SK-N-SH treated with all-trans-retinoic acid at 6 μM for 48 hours (cell line): ENCODE measurements at regions not wholly inside any gene's neighbourhood (a gene's known extent, or its start where the extent isn't known, plus 50 kb on each side); places are given as distances from the start of the nearest gene placed in this dataset.

ENCODE experiments used
- ATAC-seq: fragments of 200-7000 bp; cut with Tn5 transposase; 3 replicates; pipeline ENCODE4 v1.9.1; 2020; ENCODE audit warnings: mild to moderate bottlenecking, moderate library complexity
- ARNTL ChIP-seq: fragments of 450-650 bp; formaldehyde crosslinking; IDR thresholded peaks from 2 replicates; pipeline ENCODE4 v1.5.0; 2020; ENCODE audit warnings: low read depth, mild to moderate bottlenecking, moderate library complexity, borderline replicate concordance
- BACH2 ChIP-seq: fragments of 250-450 bp; sonication (Bioruptor Pico); IDR thresholded peaks from 2 replicates; pipeline ENCODE4 v1.9.0; 2021; ENCODE audit warnings: mild to moderate bottlenecking, borderline replicate concordance
- CREB5 ChIP-seq: fragments of 250-450 bp; sonication (Bioruptor Pico); IDR thresholded peaks from 2 replicates; pipeline ENCODE4 v1.5.1; 2020; ENCODE audit warnings: low read depth, mild to moderate bottlenecking, moderate library complexity
- CSDC2 ChIP-seq: fragments of 250-450 bp; sonication (Bioruptor Pico); IDR thresholded peaks from 2 replicates; pipeline ENCODE4 v1.5.0; 2020; ENCODE audit warnings: mild to moderate bottlenecking, moderate library complexity
- CSRNP3 ChIP-seq: fragments of 250-450 bp; sonication (Bioruptor Pico); IDR thresholded peaks from 2 replicates; pipeline ENCODE4 v1.5.1; 2021; ENCODE audit warnings: mild to moderate bottlenecking, moderate library complexity
- GLIS3 ChIP-seq: fragments of 250-450 bp; sonication (Bioruptor Pico); IDR thresholded peaks from 2 replicates; pipeline ENCODE4 v1.5.0; 2020; ENCODE audit warnings: mild to moderate bottlenecking, moderate library complexity
- ISL1 ChIP-seq: fragments of 250-450 bp; sonication (Bioruptor Pico); IDR thresholded peaks from 2 replicates; pipeline ENCODE4 v2.1.2; 2022; ENCODE audit warnings: mild to moderate bottlenecking, moderate library complexity
- OSR1 ChIP-seq: fragments of 250-450 bp; sonication (Bioruptor Pico); IDR thresholded peaks from 2 replicates; pipeline ENCODE4 v1.8.0; 2022; ENCODE audit warnings: moderate library complexity, mild to moderate bottlenecking, inconsistent platforms
- PATZ1 ChIP-seq: fragments of 250-450 bp; sonication (Bioruptor Pico); IDR thresholded peaks from 2 replicates; pipeline ENCODE4 v1.8.0; 2020; ENCODE audit warnings: mild to moderate bottlenecking, moderate library complexity, borderline replicate concordance
- PPARA ChIP-seq: fragments of 250-450 bp; sonication (Bioruptor Pico); IDR thresholded peaks from 2 replicates; pipeline ENCODE4 v1.5.0; 2020; ENCODE audit warnings: mild to moderate bottlenecking, borderline replicate concordance
- RARB ChIP-seq: fragments of 250-450 bp; sonication (Bioruptor Pico); IDR thresholded peaks from 2 replicates; pipeline ENCODE4 v1.8.0; 2021; ENCODE audit warnings: mild to moderate bottlenecking, moderate library complexity
- SNAI2 ChIP-seq: fragments of 250-450 bp; sonication (Bioruptor Pico); IDR thresholded peaks from 2 replicates; pipeline ENCODE4 v1.5.0; 2020; ENCODE audit warnings: mild to moderate bottlenecking, moderate library complexity
- TCF4 ChIP-seq: fragments of 250-450 bp; sonication (Bioruptor Pico); IDR thresholded peaks from 2 replicates; pipeline ENCODE4 v1.8.0; 2021; ENCODE audit warnings: mild to moderate bottlenecking, moderate library complexity, borderline replicate concordance
- TOX ChIP-seq: fragments of 250-450 bp; sonication (Bioruptor Pico); IDR thresholded peaks from 2 replicates; pipeline ENCODE4 v1.8.0; 2021; ENCODE audit warnings: mild to moderate bottlenecking, moderate library complexity, borderline replicate concordance
- TSHZ2 ChIP-seq: fragments of 250-450 bp; sonication (Bioruptor Pico); IDR thresholded peaks from 2 replicates; pipeline ENCODE4 v1.5.0; 2020; ENCODE audit warnings: mild to moderate bottlenecking, moderate library complexity
- ZC3H10 ChIP-seq: fragments of 250-450 bp; sonication (Bioruptor Pico); IDR thresholded peaks from 2 replicates; pipeline ENCODE4 v1.5.1; 2021; ENCODE audit warnings: mild to moderate bottlenecking, moderate library complexity
- ZFP3 ChIP-seq: fragments of 250-450 bp; sonication (Bioruptor Pico); IDR thresholded peaks from 2 replicates; pipeline ENCODE4 v1.5.0; 2020; ENCODE audit warnings: mild to moderate bottlenecking, moderate library complexity
- ZFP30 ChIP-seq: fragments of 450-650 bp; formaldehyde crosslinking; IDR thresholded peaks from 2 replicates; pipeline ENCODE4 v1.5.0; 2022; ENCODE audit warnings: mild to moderate bottlenecking, moderate library complexity
- ZNF565 ChIP-seq: fragments of 450-650 bp; formaldehyde crosslinking; conservative IDR thresholded peaks from 2 replicates; pipeline ENCODE4 v1.5.0; 2020; ENCODE audit warnings: low read depth, mild to moderate bottlenecking, moderate library complexity
- ZNF70 ChIP-seq: fragments of 450-650 bp; formaldehyde crosslinking; IDR thresholded peaks from 2 replicates; pipeline ENCODE4 v1.5.0; 2020; ENCODE audit warnings: mild to moderate bottlenecking, moderate library complexity
- ZNF8 ChIP-seq: fragments of 450-650 bp; formaldehyde crosslinking; IDR thresholded peaks from 2 replicates; pipeline ENCODE4 v1.5.0; 2020; ENCODE audit warnings: mild to moderate bottlenecking, moderate library complexity
- TF ChIP-seq, protein P1 (sequence below): fragments of 250-450 bp; sonication (Bioruptor Pico); IDR thresholded peaks from 2 replicates; pipeline ENCODE4 v1.8.0; 2021; ENCODE audit warnings: low read depth, mild to moderate bottlenecking, moderate library complexity, borderline replicate concordance

DNA sequence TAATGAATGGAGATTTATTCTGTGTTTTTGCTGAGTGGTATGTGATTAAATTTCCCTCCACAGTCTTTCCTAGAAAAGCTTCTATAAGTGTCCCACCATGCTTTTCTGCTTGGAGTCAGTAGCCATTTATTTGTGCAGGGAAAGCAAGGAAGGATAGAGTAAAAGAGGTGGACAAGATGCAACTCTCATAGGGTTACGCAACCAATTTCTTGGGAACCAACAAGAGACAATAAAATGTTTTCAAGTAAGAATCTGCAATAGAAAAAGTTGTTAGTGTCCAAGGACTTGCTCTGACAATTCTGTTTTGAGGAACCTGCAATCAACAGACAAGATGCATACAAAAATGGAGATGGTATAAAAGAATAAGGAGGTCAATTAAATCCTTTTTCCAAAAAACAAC is 153.8 kb upstream of the MITF start:
- ATAC-seq: no peak
- no peak for TF ChIP-seq ZFP3 (CRISPR knock-in tag)
- no peak for TF ChIP-seq TOX (CRISPR knock-in tag)
- TF ChIP-seq ZC3H10 (CRISPR knock-in tag): no peak
- no peak for TF ChIP-seq PATZ1 (CRISPR knock-in tag)
- TF ChIP-seq CSRNP3 (CRISPR knock-in tag): no peak
- no peak for TF ChIP-seq GLIS3
- no peak for TF ChIP-seq RARB
- TF ChIP-seq CSDC2 (CRISPR knock-in tag): no peak
- no peak for TF ChIP-seq BACH2
- no peak for TF ChIP-seq ZNF8 (CRISPR knock-in tag)
- TF ChIP-seq TSHZ2: no peak
- TF ChIP-seq, protein P1, sequence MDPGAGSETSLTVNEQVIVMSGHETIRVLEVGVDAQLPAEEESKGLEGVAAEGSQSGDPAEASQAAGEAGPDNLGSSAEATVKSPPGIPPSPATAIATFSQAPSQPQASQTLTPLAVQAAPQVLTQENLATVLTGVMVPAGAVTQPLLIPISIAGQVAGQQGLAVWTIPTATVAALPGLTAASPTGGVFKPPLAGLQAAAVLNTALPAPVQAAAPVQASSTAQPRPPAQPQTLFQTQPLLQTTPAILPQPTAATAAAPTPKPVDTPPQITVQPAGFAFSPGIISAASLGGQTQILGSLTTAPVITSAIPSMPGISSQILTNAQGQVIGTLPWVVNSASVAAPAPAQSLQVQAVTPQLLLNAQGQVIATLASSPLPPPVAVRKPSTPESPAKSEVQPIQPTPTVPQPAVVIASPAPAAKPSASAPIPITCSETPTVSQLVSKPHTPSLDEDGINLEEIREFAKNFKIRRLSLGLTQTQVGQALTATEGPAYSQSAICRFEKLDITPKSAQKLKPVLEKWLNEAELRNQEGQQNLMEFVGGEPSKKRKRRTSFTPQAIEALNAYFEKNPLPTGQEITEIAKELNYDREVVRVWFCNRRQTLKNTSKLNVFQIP (CRISPR knock-in tag): no peak
- no peak for TF ChIP-seq ARNTL (CRISPR knock-in tag)
- no peak for TF ChIP-seq TCF4

DNA sequence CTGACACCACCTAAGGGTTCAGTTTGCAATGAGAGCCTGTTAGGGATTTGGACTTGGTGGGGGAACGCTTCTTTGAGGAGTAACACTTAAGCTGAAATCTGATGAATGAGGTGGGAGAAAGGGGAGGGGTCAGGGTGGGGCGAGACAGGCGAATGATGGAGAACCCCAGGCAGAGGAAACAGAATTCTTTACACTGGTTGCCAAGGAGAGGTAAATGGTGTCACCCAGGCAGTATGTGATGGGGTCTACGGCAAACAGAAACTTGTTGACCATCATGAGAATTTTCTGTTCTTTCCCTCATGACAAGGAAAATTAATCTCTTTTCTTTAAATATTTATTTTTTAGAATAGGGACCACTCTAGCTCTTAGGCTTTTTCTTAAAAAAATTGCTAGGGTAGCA is 157.2 kb upstream of the MITF start:
- ATAC-seq: no peak
- TF ChIP-seq ISL1 (CRISPR knock-in tag): no peak
- no peak for TF ChIP-seq ZNF70 (CRISPR knock-in tag)
- TF ChIP-seq ZFP3 (CRISPR knock-in tag): no peak
- no peak for TF ChIP-seq SNAI2
- no peak for TF ChIP-seq GLIS3
- no peak for TF ChIP-seq CREB5 (CRISPR knock-in tag)
- no peak for TF ChIP-seq BACH2
- TF ChIP-seq ZNF565: no peak
- TF ChIP-seq ZFP30 (CRISPR knock-in tag): no peak
- no peak for TF ChIP-seq OSR1 (CRISPR knock-in tag)
- no peak for TF ChIP-seq ARNTL (CRISPR knock-in tag)
- TF ChIP-seq TCF4: no peak
- TF ChIP-seq TOX (CRISPR knock-in tag): no peak
- no peak for TF ChIP-seq PPARA (CRISPR knock-in tag)
- no peak for TF ChIP-seq TSHZ2
- TF ChIP-seq, protein P1 (CRISPR knock-in tag): no peak
- no peak for TF ChIP-seq PATZ1 (CRISPR knock-in tag)
